GM21447 (cell line): ENCODE measurements at regions not wholly inside any gene's neighbourhood (a gene's known extent, or its start where the extent isn't known, plus 50 kb on each side); places are given as distances from the start of the nearest gene placed in this dataset.
"Not testable (repeated sequence)": the region's sequence is repeated elsewhere in the genome, so short reads cannot be mapped to it uniquely, and the experiment has no call there.

ENCODE experiments used
- ATAC-seq: cut with Tn5 transposase; IDR thresholded peaks from one replicate; pipeline ENCODE4 v1.9.1; 2021; ENCODE audit not compliant: unreplicated experiment

DNA sequence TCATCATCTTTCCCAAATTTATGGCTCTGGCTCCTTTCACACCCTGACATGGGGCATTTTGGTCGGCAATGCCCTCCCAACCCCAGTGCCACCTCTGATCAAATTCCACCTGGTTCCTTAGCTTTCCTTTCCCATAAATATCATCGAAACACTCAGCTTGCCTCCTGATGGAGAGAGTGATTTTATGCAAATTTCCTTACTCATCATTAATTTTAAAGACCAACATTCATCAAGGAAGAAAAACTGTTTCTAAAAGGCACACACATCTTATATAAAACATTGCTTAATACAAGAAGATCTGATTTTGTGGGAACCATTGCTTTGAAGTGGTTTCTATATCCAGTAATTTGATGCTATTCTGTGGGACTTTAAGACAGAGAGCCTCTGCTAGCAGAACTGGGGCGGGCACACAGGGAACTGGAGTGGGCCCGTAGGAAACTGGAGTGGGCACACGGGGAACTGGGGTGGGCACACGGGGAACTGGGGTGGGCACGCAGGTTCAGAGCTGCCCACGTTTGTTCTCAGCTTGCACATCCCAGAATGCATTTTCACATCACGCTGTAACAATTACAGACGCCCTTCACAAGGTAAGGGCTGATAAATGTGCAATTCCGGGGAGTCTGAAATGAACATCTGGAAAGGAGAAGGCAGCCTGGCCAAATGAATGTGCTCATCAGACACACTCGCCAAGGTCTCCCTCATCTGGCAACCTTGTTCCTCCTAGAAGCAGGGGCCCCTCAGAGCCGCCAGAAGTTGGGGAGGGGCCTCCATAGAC is 174.2 kb downstream of the RTP5 start:
- ATAC-seq, result no peak

- no peak for ATAC-seq
Observed at GRCh38 chr2:242044313-242044590, 174.7 kb downstream of the RTP5 start.

- ATAC-seq, result not testable (repeated sequence)
Observed at GRCh38 chr2:242045596-242046144, 176.1 kb downstream of the RTP5 start.

GRCh38 chr2:242046206-242046826 is 176.8 kb downstream of the RTP5 start:
- no peak for ATAC-seq

DNA sequence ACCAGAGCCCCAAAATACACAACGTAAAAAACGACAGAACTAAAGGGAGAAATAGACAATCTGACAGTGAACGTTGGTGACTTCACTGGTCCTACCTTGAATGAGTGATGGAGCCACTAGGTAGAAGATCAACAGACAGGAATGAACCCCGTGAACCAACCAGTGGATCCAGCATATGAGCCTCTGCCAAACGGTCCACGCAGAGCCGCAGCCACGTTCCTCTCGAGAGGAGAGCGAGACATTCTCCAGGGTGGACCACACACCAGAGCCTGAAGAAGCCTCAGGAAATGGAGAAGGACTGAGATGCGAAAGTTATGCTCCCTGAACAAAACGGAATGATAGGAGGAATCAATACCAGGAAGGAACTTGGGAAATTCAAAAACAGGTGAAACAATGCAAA is 178.4 kb downstream of the RTP5 start:
- no peak for ATAC-seq

- ATAC-seq, result no peak
Observed at GRCh38 chr2:242048479-242048878, 178.9 kb downstream of the RTP5 start.

DNA sequence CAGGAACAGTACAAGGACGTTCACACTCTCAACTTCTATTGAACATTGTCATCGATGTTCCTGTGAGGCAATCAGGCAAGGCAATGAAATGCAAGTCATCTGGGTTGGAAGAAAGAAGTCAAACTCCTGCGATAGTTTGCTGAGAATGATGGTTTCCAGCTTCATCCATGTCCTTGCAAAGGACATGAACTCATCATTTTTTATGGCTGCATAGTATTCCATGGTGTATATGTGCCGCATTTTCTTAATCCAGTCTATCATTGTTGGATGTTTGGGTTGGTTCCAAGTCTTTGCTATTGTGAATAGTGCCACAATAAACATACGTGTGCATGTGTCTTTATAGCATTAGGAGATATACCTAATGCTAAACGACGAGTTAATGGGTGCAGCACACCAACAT is 180.0 kb downstream of the RTP5 start:
- ATAC-seq, result not testable (repeated sequence)

DNA sequence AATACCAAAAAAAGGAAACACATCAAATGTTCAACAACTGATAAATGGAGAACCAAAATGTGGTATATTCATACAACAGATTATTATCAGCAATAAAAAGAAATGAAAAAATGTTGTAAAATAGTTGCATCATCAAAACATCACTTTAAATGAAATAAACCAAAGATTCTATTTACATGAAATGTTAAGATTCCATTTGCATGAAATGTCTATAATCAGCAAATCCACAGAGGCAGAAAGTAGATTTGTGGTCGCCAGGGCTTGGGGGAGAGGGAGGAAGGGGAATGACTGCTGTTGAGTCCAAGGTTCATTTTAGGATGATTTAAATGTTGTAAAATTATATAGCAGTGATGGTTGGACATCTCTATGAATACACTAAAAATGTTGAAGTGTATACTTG is 181.9 kb downstream of the RTP5 start:
- ATAC-seq, result no peak

DNA sequence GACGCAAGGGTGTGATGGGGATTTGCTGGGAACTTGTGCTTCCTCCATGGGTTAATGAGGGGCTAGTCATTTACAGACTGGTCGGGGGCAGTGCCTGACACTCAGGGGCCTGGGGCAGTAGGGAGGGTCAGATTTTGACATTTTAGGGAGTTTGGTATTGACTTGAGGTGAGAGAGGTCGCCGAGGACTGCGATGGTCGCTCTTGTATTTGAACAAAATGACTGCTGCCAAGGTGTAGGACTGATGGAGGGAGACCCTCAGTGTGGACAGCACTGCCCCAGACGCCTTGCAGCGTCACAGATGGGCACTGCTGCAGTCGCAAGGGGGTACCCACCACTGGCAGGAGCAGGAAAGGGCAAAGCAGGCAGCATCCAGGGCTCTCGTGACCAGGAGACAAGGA is 182.9 kb downstream of the RTP5 start:
- no peak for ATAC-seq

DNA sequence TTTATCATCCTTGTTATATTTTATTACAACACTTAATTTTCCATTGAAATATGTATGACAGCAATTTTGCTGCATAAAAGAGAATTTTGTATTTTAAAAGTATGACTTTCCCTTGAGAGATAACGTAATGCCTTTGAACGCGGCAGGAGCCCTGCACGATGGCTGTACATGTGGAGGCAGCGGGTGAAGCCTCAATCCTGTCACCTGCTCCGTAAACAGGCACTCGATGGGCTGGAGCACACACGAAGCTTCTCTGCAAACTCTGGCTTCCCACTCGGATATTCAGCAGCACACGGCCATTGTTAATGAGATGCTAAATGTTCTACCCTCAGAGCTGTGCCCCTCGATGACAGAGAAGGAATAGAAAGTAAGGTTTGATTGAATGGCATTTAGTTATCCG is 184.4 kb downstream of the RTP5 start:
- ATAC-seq, result no peak

- ATAC-seq, result no peak
Observed at GRCh38 chr2:242054406-242054805, 184.9 kb downstream of the RTP5 start.

GRCh38 chr2:242054881-242055801 is 185.6 kb downstream of the RTP5 start:
- ATAC-seq, result no peak

DNA sequence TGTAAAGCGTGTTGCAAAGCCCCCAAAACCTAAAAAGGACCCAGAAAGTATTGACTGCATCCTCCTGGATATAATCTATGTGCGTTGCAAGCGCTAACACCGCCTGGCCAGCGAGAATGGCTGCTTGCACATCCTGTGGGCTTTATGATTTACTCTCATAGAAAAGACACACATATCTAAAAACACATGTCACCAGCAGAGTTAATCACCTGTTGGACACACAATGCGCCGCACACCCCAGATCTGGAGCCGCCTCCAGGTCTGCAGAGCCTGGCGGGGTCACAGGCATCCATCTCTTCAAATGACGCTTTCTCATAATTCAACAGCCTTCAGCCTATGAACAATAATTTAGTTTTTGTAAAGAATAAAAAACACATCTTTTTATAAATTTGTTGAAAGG is 186.5 kb downstream of the RTP5 start:
- no peak for ATAC-seq

DNA sequence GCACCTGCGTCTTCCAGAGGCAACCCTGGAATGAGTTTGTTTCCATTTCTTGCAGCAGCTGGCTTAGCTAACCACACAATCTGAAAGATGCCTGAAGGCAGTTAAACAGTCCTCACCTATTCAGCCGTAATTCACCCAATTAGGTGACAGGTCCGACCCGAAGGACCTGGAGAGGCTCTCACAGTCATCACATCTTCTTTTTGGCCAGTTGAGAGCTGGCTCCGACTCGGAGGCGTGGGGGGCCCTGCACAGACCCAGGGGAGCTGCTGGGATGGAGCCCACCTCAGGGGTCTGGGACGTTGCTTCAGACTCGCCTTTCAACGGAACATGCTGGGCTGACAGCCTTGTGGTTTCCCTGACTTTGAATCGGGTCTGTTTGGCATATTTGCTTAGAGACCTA is 187.3 kb downstream of the RTP5 start:
- no peak for ATAC-seq

GRCh38 chr2:242057379-242058040 is 188.0 kb downstream of the RTP5 start:
- no peak for ATAC-seq

GRCh38 chr2:242058116-242058680 is 188.7 kb downstream of the RTP5 start:
- no peak for ATAC-seq

GRCh38 chr2:242059566-242059965 is 190.0 kb downstream of the RTP5 start:
- no peak for ATAC-seq

DNA sequence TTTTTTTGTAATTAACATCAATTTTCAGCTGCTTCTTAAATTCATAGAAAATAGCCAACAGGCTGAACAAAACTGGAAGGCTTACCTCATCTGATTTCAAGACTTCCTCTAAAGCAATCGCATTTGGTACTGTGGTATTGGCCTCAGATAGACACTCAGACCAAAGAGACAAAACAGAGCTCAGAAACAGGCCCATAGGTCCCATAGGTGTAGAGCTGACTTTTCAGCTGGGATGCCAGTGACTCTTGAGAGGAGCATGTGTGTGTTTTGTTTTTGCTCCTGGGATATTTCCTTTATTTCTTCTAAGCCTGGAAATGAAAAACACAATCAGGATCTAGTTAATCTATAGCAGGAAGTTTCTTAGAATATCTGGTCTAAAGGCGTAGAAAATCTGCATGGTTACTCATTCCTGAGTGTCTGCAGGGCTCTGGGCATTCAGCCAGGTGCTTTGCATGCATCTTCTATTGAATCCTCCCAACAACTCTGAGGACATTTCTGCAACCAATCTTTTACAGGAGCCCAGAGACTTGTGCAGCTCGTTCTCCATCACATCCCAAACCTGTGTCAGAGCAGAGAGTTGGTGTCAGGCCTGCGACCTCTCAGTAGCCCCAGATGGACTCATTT is 190.8 kb downstream of the RTP5 start:
- ATAC-seq, result no peak

GRCh38 chr2:242061930-242062329 is 192.4 kb downstream of the RTP5 start:
- not testable (repeated sequence) for ATAC-seq

DNA sequence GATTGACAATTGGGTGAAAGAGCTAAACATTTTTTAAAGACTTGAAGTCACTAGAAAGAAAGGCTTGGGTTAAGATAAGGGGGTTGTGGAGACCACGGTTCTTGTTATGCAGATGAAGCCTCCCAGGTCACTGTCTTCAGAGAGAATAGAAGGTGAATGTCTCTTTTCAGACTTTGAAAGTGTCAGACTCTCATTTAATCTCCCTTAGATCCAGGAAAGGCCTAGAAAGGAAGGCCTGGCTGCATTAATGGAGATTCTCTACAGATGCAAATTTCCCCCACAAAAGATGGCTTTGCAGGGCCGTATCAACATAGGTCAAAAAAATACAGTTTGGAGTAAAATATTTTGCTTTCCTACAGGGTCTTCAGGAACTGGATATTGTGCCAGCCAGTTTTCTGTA is 193.9 kb downstream of the RTP5 start:
- no peak for ATAC-seq
